ENCODE measurements at regions not wholly inside any gene's neighbourhood (a gene's known extent, or its start where the extent isn't known, plus 50 kb on each side); places are given as distances from the start of the nearest gene placed in this dataset.

DNA sequence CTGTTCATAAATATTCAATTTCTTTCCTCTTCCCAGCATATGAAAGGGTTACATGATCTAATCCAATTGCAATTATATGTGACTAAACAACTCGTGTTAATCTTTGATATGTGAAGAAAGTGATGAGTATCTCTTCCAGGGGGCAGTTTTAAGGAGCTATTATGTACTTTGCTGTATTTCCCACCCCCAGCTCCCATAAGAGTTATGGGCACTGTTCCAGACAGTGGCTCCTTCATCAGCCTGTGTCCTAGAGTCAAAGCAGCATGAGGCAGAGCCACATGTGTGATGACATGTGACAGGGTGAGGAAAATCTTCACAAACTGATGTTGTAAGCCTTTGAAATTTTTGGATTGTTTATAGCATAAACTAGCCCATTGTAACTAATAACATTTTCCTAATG is 315.4 kb downstream of the DIPK2A start:
- no peak for TF ChIP-seq PKNOX1 (IDR thresholded peaks at IDR 0.05)
- no peak for TF ChIP-seq TARDBP (IDR thresholded peaks at IDR 0.05)
